ENCODE measurements at regions not wholly inside any gene's neighbourhood (a gene's known extent, or its start where the extent isn't known, plus 50 kb on each side); places are given as distances from the start of the nearest gene placed in this dataset.

- no peak for DNase-seq (ENCODE audit: low read depth)
Observed at GRCh38 chr3:116767726-116768125, 58.1 kb downstream of the TUSC7 start.

- DNase-seq (ENCODE audit: low read depth) = no peak
Observed at GRCh38 chr3:116770815-116771450, 61.4 kb downstream of the TUSC7 start.

- no peak for DNase-seq (ENCODE audit: low read depth)
Observed at GRCh38 chr3:116776880-116777785, 67.6 kb downstream of the TUSC7 start.

GRCh38 chr3:116785226-116785625 lies 75.6 kb downstream of the TUSC7 start:
- DNase-seq (ENCODE audit: low read depth) = no peak

- no peak for DNase-seq (ENCODE audit: low read depth)
Observed at GRCh38 chr3:116802651-116803050, 93.1 kb downstream of the TUSC7 start.

- DNase-seq (ENCODE audit: low read depth) = no peak
Observed at GRCh38 chr3:116806351-116806750, 96.8 kb downstream of the TUSC7 start.

- no peak for DNase-seq (ENCODE audit: low read depth)
Observed at GRCh38 chr3:116808725-116809124, 99.1 kb downstream of the TUSC7 start.

- no peak for DNase-seq (ENCODE audit: low read depth)
Observed at GRCh38 chr3:116809208-116809607, 99.6 kb downstream of the TUSC7 start.

- no peak for DNase-seq (ENCODE audit: low read depth)
Observed at GRCh38 chr3:116811754-116812153, 102.2 kb downstream of the TUSC7 start.

- DNase-seq (ENCODE audit: low read depth) = no peak
Observed at GRCh38 chr3:116812949-116813348, 103.4 kb downstream of the TUSC7 start.

GRCh38 chr3:116815321-116815720 lies 105.7 kb downstream of the TUSC7 start:
- DNase-seq (ENCODE audit: low read depth) = no peak

- no peak for DNase-seq (ENCODE audit: low read depth)
Observed at GRCh38 chr3:116815831-116816588, 106.4 kb downstream of the TUSC7 start.

GRCh38 chr3:116821371-116821770 lies 111.8 kb downstream of the TUSC7 start:
- DNase-seq (ENCODE audit: low read depth) = no peak

- DNase-seq (ENCODE audit: low read depth) = no peak
Observed at GRCh38 chr3:116824208-116824607, 114.6 kb downstream of the TUSC7 start.

GRCh38 chr3:116833202-116833601 lies 123.6 kb downstream of the TUSC7 start:
- DNase-seq (ENCODE audit: low read depth) = no peak

GRCh38 chr3:116834816-116835215 lies 125.2 kb downstream of the TUSC7 start:
- DNase-seq (ENCODE audit: low read depth) = no peak

GRCh38 chr3:116835658-116836057 lies 126.1 kb downstream of the TUSC7 start:
- no peak for DNase-seq (ENCODE audit: low read depth)

GRCh38 chr3:116836286-116836685 lies 126.7 kb downstream of the TUSC7 start:
- no peak for DNase-seq (ENCODE audit: low read depth)

GRCh38 chr3:116837483-116837882 lies 127.9 kb downstream of the TUSC7 start:
- DNase-seq (ENCODE audit: low read depth) = no peak

- no peak for DNase-seq (ENCODE audit: low read depth)
Observed at GRCh38 chr3:116841003-116841735, 131.6 kb downstream of the TUSC7 start.

GRCh38 chr3:116842254-116842957 lies 132.8 kb downstream of the TUSC7 start:
- DNase-seq (ENCODE audit: low read depth) = no peak

All from stimulated activated CD8-positive, alpha-beta memory T cell treated with anti-CD3 and anti-CD28 coated beads, Interleukin-12 subunit alpha, Interleukin-12 subunit beta, amount 100 ng/mL, for 1 hour (primary cell).